ENCODE measurements at regions not wholly inside any gene's neighbourhood (a gene's known extent, or its start where the extent isn't known, plus 50 kb on each side); places are given as distances from the start of the nearest gene placed in this dataset.

- DNase-seq: no peak
- Mint-ChIP-seq H3K4me1 (ENCODE audit: low read depth, unreplicated experiment) (no peaks in the 10 kb centered on the region), H3K27me3 (ENCODE audit: unreplicated experiment) (no peaks in the 10 kb centered on the region), H3K9me3 (ENCODE audit: low read depth, unreplicated experiment) (peaks cover 6% of the 10 kb centered on the region), H3K4me3 (ENCODE audit: low read depth, unreplicated experiment) (no peak overlapping the region), H3K36me3 (ENCODE audit: insufficient read depth, unreplicated experiment) (peaks cover 10% of the 10 kb centered on the region), H3K27ac (ENCODE audit: unreplicated experiment) (no peak overlapping the region)
- CTCF ChIA-PET: no interaction called here
- no peak for TF ChIP-seq CTCF (IDR thresholded peaks at IDR 0.05; ENCODE audit: unreplicated experiment)
- no TSS peak for BruUV-seq (replicated peaks)
- intact Hi-C loops (cut with micrococcal nuclease; ENCODE audit: unreplicated experiment): no loop called here
Measured at GRCh38 chr5:5564898-5565297, 142.4 kb downstream of the ICE1 start.

DNA sequence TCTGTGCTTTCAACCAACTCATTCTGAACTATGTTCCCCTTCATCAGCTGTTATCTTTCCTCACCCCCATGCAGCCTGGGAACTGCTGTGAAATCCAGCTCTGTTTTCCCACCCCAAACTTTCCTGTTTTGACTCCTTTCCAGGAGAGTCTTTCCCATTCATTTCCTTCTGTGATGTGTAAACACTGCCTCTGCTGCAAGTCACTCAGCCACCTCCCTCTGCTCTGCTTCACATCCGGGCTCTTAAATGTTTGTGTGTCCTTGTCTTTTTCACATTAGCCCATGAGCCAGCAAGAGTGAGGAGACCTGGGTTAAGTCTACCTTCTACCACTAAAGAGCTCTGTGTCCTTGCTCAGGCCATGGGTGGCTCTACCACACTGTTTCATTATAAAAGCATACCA lies 137.5 kb downstream of the ICE1 start:
- CTCF ChIA-PET: no interaction called here
- Mint-ChIP-seq H3K36me3 (ENCODE audit: insufficient read depth, unreplicated experiment) (peaks cover 11% of the 10 kb centered on the region), H3K4me1 (ENCODE audit: low read depth, unreplicated experiment) (no peaks in the 10 kb centered on the region), H3K4me3 (ENCODE audit: low read depth, unreplicated experiment) (no peak overlapping the region), H3K9me3 (ENCODE audit: low read depth, unreplicated experiment) (peaks cover 12% of the 10 kb centered on the region), H3K27me3 (ENCODE audit: unreplicated experiment) (no peaks in the 10 kb centered on the region), H3K27ac (ENCODE audit: unreplicated experiment) (no peak overlapping the region)
- intact Hi-C loops (cut with micrococcal nuclease; ENCODE audit: unreplicated experiment): no loop called here
- BruUV-seq (replicated peaks): no TSS peak
- DNase-seq: no peak
- TF ChIP-seq CTCF (IDR thresholded peaks at IDR 0.05; ENCODE audit: unreplicated experiment): no peak

GRCh38 chr5:5558638-5559527 lies 136.4 kb downstream of the ICE1 start:
- peaks cover 8% of the 10 kb centered on the region for H3K9me3 Mint-ChIP-seq (ENCODE audit: low read depth, unreplicated experiment)
- no peak for TF ChIP-seq CTCF (IDR thresholded peaks at IDR 0.05; ENCODE audit: unreplicated experiment)
- no peaks in the 10 kb centered on the region for H3K27me3 Mint-ChIP-seq (ENCODE audit: unreplicated experiment)
- DNase-seq: no peak
- CTCF ChIA-PET: no interaction called here
- no peak overlapping the region for H3K27ac Mint-ChIP-seq (ENCODE audit: unreplicated experiment)
- BruUV-seq (replicated peaks): no TSS peak
- intact Hi-C loops (cut with micrococcal nuclease; ENCODE audit: unreplicated experiment): no loop called here
- no peaks in the 10 kb centered on the region for H3K4me1 Mint-ChIP-seq (ENCODE audit: low read depth, unreplicated experiment)
- H3K4me3 Mint-ChIP-seq (ENCODE audit: low read depth, unreplicated experiment): no peak overlapping the region
- H3K36me3 Mint-ChIP-seq (ENCODE audit: insufficient read depth, unreplicated experiment): peaks cover 11% of the 10 kb centered on the region

DNA sequence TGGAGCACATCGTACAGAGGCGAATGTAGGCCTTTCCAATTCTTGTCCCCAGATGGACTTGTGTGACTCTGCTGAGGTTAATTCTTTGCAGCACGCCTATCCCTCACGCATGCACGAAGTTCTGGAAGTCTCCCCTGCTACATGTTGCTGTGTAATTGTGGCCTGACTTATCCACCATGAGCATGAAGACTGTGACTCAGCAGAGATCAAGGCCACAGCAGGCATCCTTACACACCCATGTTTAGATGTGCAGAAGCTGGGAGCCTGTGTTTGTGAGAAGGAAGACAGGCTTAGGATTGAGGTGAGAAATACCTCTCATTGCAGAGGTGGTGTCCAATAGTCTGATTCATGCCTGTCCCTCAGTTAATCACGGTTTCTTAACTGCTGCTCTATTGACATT lies 135.6 kb downstream of the ICE1 start:
- intact Hi-C loops (cut with micrococcal nuclease; ENCODE audit: unreplicated experiment): no loop called here
- DNase-seq: no peak
- Mint-ChIP-seq H3K4me3 (ENCODE audit: low read depth, unreplicated experiment) (no peak overlapping the region), H3K27ac (ENCODE audit: unreplicated experiment) (no peak overlapping the region), H3K36me3 (ENCODE audit: insufficient read depth, unreplicated experiment) (peaks cover 11% of the 10 kb centered on the region), H3K4me1 (ENCODE audit: low read depth, unreplicated experiment) (no peaks in the 10 kb centered on the region), H3K27me3 (ENCODE audit: unreplicated experiment) (no peaks in the 10 kb centered on the region), H3K9me3 (ENCODE audit: low read depth, unreplicated experiment) (peaks cover 8% of the 10 kb centered on the region)
- no TSS peak for BruUV-seq (replicated peaks)
- CTCF ChIA-PET: no interaction called here
- no peak for TF ChIP-seq CTCF (IDR thresholded peaks at IDR 0.05; ENCODE audit: unreplicated experiment)

All from Calu3 (cell line).